Calu3 (cell line): ENCODE measurements at regions not wholly inside any gene's neighbourhood (a gene's known extent, or its start where the extent isn't known, plus 50 kb on each side); places are given as distances from the start of the nearest gene placed in this dataset.

Experiments
- BruUV-seq: library from RNA; stranded (reverse); fragments of 400-500 nt; replicated peaks from 2 replicates; lab custom pipeline; 2021; lab: Mats Ljungman, UMichigan
- CTCF ChIA-PET: fragments of 300-600 bp; sonication (Branson Sonifier 250); formaldehyde crosslinking; loops from one replicate; lab custom pipeline; 2022; ENCODE audit warnings: antibody characterized with exemption; lab: Charles Lee
- DNase-seq: peaks from one replicate; pipeline ENCODE4 v3.0.0; 2022
- H3K27ac Mint-ChIP-seq: one replicate; pipeline ENCODE4 v1.8.0; 2022; ENCODE audit warnings: mixed read lengths; ENCODE audit not compliant: unreplicated experiment
- H3K27me3 Mint-ChIP-seq: one replicate; pipeline ENCODE4 v1.8.0; 2022; ENCODE audit warnings: mixed read lengths; ENCODE audit not compliant: unreplicated experiment
- H3K36me3 Mint-ChIP-seq: one replicate; pipeline ENCODE4 v1.8.0; 2022; ENCODE audit warnings: mild to moderate bottlenecking, moderate library complexity, mixed read lengths; ENCODE audit not compliant: insufficient read depth, unreplicated experiment
- H3K4me1 Mint-ChIP-seq: one replicate; pipeline ENCODE4 v1.8.0; 2022; ENCODE audit warnings: mild to moderate bottlenecking, low read depth, mixed read lengths; ENCODE audit not compliant: unreplicated experiment
- H3K4me3 Mint-ChIP-seq: one replicate; pipeline ENCODE4 v1.8.0; 2022; ENCODE audit warnings: mild to moderate bottlenecking, low read depth, moderate library complexity, mixed read lengths; ENCODE audit not compliant: unreplicated experiment
- H3K9me3 Mint-ChIP-seq: one replicate; pipeline ENCODE4 v1.8.0; 2022; ENCODE audit warnings: low read depth, mixed read lengths; ENCODE audit not compliant: unreplicated experiment
- intact Hi-C: fragments of 100-400 bp; cut with micrococcal nuclease; formaldehyde crosslinking; loops from one replicate; pipeline ENCODE4 v1.10.0; 2022; ENCODE audit not compliant: unreplicated experiment
- TF ChIP-seq, protein P1 (sequence below): fragments of 200-600 bp; IDR thresholded peaks from one replicate; pipeline ENCODE4 v1.8.0; 2022; ENCODE audit warnings: antibody characterized with exemption; ENCODE audit not compliant: unreplicated experiment

DNA sequence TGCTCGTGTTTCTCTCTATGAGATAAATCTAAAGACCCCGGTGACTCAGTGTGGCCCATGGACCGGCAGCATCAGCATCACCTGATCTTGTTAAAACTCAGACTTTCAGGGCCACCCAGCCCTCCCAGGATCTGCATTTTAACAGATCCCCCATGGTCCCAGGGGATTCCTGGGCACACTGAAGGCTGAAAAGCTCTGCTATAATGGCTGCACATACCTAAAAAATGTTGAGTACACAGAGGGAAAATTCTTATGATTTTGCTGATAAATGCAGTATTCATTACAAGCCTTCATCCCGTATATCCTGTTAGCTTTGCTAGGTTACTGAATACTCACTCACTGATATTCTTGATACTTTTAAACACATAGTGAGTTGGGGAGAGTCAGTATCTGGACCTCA is 200.5 kb downstream of the MYLK4 start:
- H3K27ac Mint-ChIP-seq: no peak overlapping the region
- H3K36me3 Mint-ChIP-seq: no peaks in the 10 kb centered on the region
- intact Hi-C loops: no loop called here
- CTCF ChIA-PET: no interaction called here
- no peak overlapping the region for H3K4me3 Mint-ChIP-seq
- BruUV-seq: no TSS peak
- H3K4me1 Mint-ChIP-seq: peaks cover 8% of the 10 kb centered on the region
- no peaks in the 10 kb centered on the region for H3K9me3 Mint-ChIP-seq
- peaks cover 12% of the 10 kb centered on the region for H3K27me3 Mint-ChIP-seq
- TF ChIP-seq, protein P1, sequence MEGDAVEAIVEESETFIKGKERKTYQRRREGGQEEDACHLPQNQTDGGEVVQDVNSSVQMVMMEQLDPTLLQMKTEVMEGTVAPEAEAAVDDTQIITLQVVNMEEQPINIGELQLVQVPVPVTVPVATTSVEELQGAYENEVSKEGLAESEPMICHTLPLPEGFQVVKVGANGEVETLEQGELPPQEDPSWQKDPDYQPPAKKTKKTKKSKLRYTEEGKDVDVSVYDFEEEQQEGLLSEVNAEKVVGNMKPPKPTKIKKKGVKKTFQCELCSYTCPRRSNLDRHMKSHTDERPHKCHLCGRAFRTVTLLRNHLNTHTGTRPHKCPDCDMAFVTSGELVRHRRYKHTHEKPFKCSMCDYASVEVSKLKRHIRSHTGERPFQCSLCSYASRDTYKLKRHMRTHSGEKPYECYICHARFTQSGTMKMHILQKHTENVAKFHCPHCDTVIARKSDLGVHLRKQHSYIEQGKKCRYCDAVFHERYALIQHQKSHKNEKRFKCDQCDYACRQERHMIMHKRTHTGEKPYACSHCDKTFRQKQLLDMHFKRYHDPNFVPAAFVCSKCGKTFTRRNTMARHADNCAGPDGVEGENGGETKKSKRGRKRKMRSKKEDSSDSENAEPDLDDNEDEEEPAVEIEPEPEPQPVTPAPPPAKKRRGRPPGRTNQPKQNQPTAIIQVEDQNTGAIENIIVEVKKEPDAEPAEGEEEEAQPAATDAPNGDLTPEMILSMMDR: no peak
- DNase-seq: no peak

DNA sequence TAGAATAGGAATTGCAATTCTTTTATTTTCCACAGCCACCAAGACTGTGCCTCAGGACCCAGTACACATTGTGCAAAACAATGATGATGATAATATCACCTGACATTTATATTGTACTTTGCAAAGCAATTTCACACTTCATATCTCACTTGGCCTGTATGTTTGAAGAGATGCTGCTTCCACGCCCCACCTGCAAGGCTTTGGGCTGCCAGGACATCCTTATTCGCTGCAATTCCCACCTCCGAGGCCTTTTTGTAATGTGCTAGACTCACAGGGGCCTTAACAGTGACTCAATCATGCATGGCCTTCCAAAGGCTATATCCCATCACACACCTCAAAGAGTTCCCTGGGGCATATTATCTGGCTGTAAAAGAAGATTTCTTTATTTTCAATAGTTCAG is 200.9 kb downstream of the MYLK4 start:
- Mint-ChIP-seq H3K4me3 (no peak overlapping the region), H3K9me3 (no peaks in the 10 kb centered on the region), H3K36me3 (no peaks in the 10 kb centered on the region), H3K27ac (no peak overlapping the region), H3K27me3 (peaks cover 12% of the 10 kb centered on the region), H3K4me1 (peaks cover 8% of the 10 kb centered on the region)
- TF ChIP-seq, protein P1: no peak
- CTCF ChIA-PET: no interaction called here
- no TSS peak for BruUV-seq
- no peak for DNase-seq
- intact Hi-C loops: no loop called here

DNA sequence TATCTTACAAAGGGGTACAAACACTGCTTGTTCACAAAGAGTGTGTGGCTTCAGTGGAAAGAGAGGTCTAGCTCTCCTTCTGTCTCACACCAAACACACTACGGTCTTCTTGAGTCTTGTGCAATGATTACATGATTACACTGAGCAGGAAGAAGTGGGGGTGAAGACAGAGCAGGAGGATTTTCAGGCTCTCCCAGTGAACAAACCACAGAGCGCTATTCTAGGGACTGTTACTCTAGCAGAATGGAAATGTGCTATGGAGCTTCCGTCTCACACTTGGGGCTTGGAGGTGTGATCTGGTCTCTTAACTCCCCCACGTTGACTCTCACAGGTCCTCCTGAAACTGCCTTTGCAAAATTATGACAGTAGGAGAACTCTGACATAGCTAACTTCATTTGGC is 203.4 kb downstream of the MYLK4 start:
- Mint-ChIP-seq H3K36me3 (no peaks in the 10 kb centered on the region), H3K27me3 (peaks cover 12% of the 10 kb centered on the region), H3K4me3 (no peak overlapping the region), H3K27ac (no peak overlapping the region), H3K9me3 (no peaks in the 10 kb centered on the region), H3K4me1 (peaks cover 16% of the 10 kb centered on the region)
- TF ChIP-seq, protein P1: no peak
- no peak for DNase-seq
- intact Hi-C loops: no loop called here
- CTCF ChIA-PET: interaction anchor here (1.4 kb wide), 1 partner anchor 115 kb away, joined by 4 read pairs; no protein-coding TSS in a partner anchor
- no TSS peak for BruUV-seq

DNA sequence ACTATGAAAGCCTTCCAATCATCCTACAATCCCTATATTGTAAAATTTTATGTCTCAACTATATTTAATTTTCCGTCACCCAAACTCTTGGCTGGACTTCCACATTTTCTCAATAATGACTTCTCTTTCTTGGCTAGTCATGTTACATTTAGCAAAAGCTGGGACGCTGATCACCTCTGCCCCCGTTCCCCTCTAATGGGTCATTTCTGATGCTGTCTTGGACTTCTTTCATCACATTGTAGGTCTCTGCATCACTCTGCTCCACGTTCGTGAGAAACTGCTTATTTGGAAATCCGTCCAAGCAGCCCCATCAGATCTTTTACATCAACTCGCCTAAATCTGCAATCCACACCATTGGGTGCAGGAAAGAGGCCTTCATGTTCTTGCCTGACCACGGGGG is 203.8 kb downstream of the MYLK4 start:
- no TSS peak for BruUV-seq
- Mint-ChIP-seq H3K4me3 (no peak overlapping the region), H3K4me1 (peaks cover 21% of the 10 kb centered on the region), H3K27me3 (peaks cover 12% of the 10 kb centered on the region), H3K36me3 (no peaks in the 10 kb centered on the region), H3K9me3 (no peaks in the 10 kb centered on the region), H3K27ac (no peak overlapping the region)
- TF ChIP-seq, protein P1: no peak
- CTCF ChIA-PET: interaction anchor here (1.4 kb wide), 1 partner anchor 115 kb away, joined by 4 read pairs; no protein-coding TSS in a partner anchor
- DNase-seq: no peak
- intact Hi-C loops: no loop called here
